Stimulated activated effector memory CD8-positive, alpha-beta T cell treated with anti-CD3 and anti-CD28 coated beads, Interleukin-12 subunit alpha, Interleukin-12 subunit beta, amount 100 ng/mL, for 72 hours (primary cell): ENCODE measurements at regions not wholly inside any gene's neighbourhood (a gene's known extent, or its start where the extent isn't known, plus 50 kb on each side); places are given as distances from the start of the nearest gene placed in this dataset.

Source experiments
- ATAC-seq: fragments of 150-1000 bp; cut with Tn5 transposase; 2 replicates; pipeline ENCODE4 v1.10.0; 2021
- DNase-seq, 2 donors: peaks; one replicate each; pipeline ENCODE4 v3.0.0; 2021 to 2022; ENCODE audit warnings: low spot score in 2 of 2
- H3K27ac Mint-ChIP-seq: one replicate; pipeline ENCODE4 v1.8.0; 2022; ENCODE audit warnings: mild to moderate bottlenecking, mixed read lengths
- H3K36me3 Mint-ChIP-seq: one replicate; pipeline ENCODE4 v1.8.0; 2022; ENCODE audit warnings: mild to moderate bottlenecking, mixed read lengths
- H3K4me1 Mint-ChIP-seq: one replicate; pipeline ENCODE4 v1.8.0; 2022; ENCODE audit warnings: mixed read lengths
- H3K4me3 Mint-ChIP-seq: one replicate; pipeline ENCODE4 v1.8.0; 2022; ENCODE audit warnings: mild to moderate bottlenecking, mixed read lengths
- H3K9me3 Mint-ChIP-seq: one replicate; pipeline ENCODE4 v1.8.0; 2022; ENCODE audit warnings: mixed read lengths

GRCh38 chr10:37703114-37703513, 154.3 kb downstream of the ZNF248 start:
- Mint-ChIP-seq H3K27ac (no peak overlapping the region), H3K9me3 (peaks cover 10% of the 10 kb centered on the region), H3K4me3 (no peak overlapping the region), H3K4me1 (no peaks in the 10 kb centered on the region), H3K36me3 (peaks cover 6% of the 10 kb centered on the region)
- no peak for ATAC-seq
- DNase-seq = no peak

DNA sequence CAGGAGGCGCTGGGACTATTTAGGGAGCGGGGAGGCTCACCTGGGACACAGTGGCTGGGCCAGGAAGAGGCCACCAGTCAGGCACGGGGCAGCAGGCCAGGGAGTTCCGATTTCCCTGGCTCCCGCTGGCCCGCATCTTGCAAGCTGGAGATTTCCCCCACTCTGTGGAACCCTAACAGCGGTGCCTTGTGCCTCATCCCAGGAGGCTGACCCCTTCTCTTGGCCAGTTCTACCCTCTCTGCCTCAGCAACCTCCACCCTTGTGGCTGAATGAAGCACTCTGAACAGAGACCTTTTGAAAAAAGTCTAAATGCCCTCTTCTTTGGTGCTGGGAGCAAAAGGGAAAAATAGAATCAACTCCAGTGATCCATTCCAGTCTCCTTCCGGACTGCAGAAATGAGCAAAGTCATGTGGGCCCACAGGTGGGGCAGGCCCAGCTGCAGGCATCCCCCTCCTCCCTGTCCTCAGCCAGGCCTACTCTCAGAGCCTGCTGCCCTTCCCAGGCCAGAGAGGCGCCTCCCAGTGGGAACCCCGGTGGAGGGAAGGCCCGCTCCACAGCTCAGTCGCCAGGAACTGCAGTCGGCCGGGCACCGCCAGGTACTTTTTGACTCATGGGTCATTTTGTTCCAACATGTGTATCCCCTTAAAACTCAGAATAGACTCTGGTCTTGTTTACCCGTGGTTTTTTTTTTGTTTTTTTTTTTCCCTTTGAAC, 155.5 kb downstream of the ZNF248 start:
- DNase-seq (no peak), ATAC-seq (peak; percentile 14)
- Mint-ChIP-seq H3K4me1 (no peaks in the 10 kb centered on the region), H3K4me3 (no peak overlapping the region), H3K9me3 (peaks cover 10% of the 10 kb centered on the region), H3K27ac (no peak overlapping the region), H3K36me3 (peaks cover 6% of the 10 kb centered on the region)

GRCh38 chr10:37700886-37701780, 156.3 kb downstream of the ZNF248 start:
- H3K4me1 Mint-ChIP-seq = no peaks in the 10 kb centered on the region
- H3K27ac Mint-ChIP-seq = no peak overlapping the region
- H3K36me3 Mint-ChIP-seq = peaks cover 6% of the 10 kb centered on the region
- no peak overlapping the region for H3K4me3 Mint-ChIP-seq
- DNase-seq = no peak
- peak; percentile 15 for ATAC-seq
- peaks cover 6% of the 10 kb centered on the region for H3K9me3 Mint-ChIP-seq

GRCh38 chr10:37687581-37687980, 169.8 kb downstream of the ZNF248 start:
- ATAC-seq (no peak), DNase-seq (no peak)
- H3K27ac Mint-ChIP-seq = no peak overlapping the region
- no peak overlapping the region for H3K4me3 Mint-ChIP-seq
- H3K9me3 Mint-ChIP-seq = peaks cover 15% of the 10 kb centered on the region
- H3K36me3 Mint-ChIP-seq = no peaks in the 10 kb centered on the region
- no peaks in the 10 kb centered on the region for H3K4me1 Mint-ChIP-seq

GRCh38 chr10:37685741-37686683, 171.4 kb downstream of the ZNF248 start:
- no peak for ATAC-seq
- no peak overlapping the region for H3K27ac Mint-ChIP-seq
- H3K36me3 Mint-ChIP-seq = no peaks in the 10 kb centered on the region
- DNase-seq = no peak
- H3K9me3 Mint-ChIP-seq = peaks cover 15% of the 10 kb centered on the region
- no peaks in the 10 kb centered on the region for H3K4me1 Mint-ChIP-seq
- H3K4me3 Mint-ChIP-seq = no peak overlapping the region

- ATAC-seq = no peak
- DNase-seq = no peak
- Mint-ChIP-seq H3K4me3 (no peak overlapping the region), H3K9me3 (peaks cover 11% of the 10 kb centered on the region), H3K27ac (no peak overlapping the region), H3K36me3 (no peaks in the 10 kb centered on the region), H3K4me1 (no peaks in the 10 kb centered on the region)
These were observed 172.6 kb downstream of the ZNF248 start for GRCh38 chr10:37684765-37685164.

DNA sequence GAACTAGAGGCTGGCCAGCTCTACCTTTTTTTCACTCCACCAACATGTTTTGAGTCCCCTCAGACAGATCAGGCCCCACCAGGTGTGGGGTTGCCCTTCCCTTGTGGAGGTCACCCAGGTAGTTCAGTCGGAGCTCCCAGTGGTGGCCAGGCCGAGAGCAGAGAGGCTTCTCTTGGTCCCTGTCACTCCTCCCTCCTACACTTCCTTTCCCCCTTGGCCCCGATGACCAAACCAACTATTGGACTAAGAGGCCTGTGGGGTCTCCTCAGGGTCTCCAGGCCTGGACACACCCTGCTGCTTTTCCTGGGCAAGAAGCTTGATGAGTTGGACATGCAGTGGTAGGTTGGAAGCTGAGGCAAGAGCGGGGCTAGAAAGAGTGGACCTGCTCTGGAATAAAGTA, 174.8 kb downstream of the ZNF248 start:
- Mint-ChIP-seq H3K4me1 (no peaks in the 10 kb centered on the region), H3K4me3 (no peak overlapping the region), H3K27ac (no peak overlapping the region), H3K9me3 (peaks cover 19% of the 10 kb centered on the region), H3K36me3 (no peaks in the 10 kb centered on the region)
- no peak for DNase-seq
- ATAC-seq = no peak

GRCh38 chr10:37681617-37681999, 175.8 kb downstream of the ZNF248 start:
- no peaks in the 10 kb centered on the region for H3K4me1 Mint-ChIP-seq
- H3K27ac Mint-ChIP-seq = no peak overlapping the region
- ATAC-seq (no peak), DNase-seq (no peak)
- no peak overlapping the region for H3K4me3 Mint-ChIP-seq
- H3K9me3 Mint-ChIP-seq = peaks cover 15% of the 10 kb centered on the region
- no peaks in the 10 kb centered on the region for H3K36me3 Mint-ChIP-seq

GRCh38 chr10:37680716-37681616, 176.4 kb downstream of the ZNF248 start:
- Mint-ChIP-seq H3K36me3 (no peaks in the 10 kb centered on the region), H3K9me3 (peaks cover 11% of the 10 kb centered on the region), H3K4me1 (no peaks in the 10 kb centered on the region), H3K27ac (no peak overlapping the region), H3K4me3 (no peak overlapping the region)
- DNase-seq (no peak), ATAC-seq (no peak)

DNA sequence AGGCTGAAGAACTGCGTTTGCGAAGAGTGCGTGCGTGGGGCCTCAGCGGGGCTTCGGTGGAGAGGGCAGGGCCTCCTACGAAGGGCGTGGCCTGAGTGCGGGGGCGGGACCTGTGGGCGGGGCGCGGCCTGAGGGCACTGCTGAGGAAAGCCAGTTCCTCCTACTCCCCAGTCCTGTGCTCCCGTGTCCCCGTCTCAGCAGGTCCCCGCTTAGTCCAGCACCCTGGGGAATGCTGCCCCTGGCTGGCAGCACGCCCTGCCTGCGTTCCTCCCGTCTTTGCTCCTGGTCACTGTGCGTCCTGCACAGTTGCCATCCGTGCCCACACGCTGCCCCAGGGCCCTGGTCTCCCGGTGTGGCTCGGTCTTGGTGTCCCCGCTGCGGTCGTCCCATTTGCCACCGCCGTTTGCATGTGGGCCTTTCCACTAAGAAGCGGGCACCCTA, 177.1 kb downstream of the ZNF248 start:
- H3K4me3 Mint-ChIP-seq = no peak overlapping the region
- no peaks in the 10 kb centered on the region for H3K36me3 Mint-ChIP-seq
- DNase-seq (no peak), ATAC-seq (no peak)
- no peak overlapping the region for H3K27ac Mint-ChIP-seq
- no peaks in the 10 kb centered on the region for H3K4me1 Mint-ChIP-seq
- H3K9me3 Mint-ChIP-seq = peaks cover 11% of the 10 kb centered on the region

GRCh38 chr10:37679465-37679864, 177.9 kb downstream of the ZNF248 start:
- peaks cover 10% of the 10 kb centered on the region for H3K9me3 Mint-ChIP-seq
- no peak for ATAC-seq

DNA sequence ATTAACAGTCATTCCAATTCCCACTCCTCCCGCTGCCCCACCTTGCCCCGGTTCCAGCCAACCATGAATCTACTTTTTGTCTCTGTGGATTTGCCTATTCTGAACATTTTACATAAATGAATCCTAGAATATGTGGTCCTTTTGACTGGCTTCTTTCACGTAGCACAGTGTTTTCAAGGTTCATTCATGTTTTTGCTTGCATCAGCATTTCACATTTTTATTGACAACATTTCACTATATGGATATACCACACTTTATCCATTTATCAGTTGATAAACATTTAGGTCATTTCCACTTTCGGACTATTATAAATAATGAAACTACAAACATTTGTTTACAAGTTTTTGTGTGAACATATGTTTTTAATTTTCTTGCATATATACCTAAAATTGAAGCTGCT, 182.0 kb downstream of the ZNF248 start:
- H3K4me3 Mint-ChIP-seq = no peak overlapping the region
- H3K36me3 Mint-ChIP-seq = no peaks in the 10 kb centered on the region

More at GRCh38 chr10:37679465-37679864, 177.9 kb downstream of the ZNF248 start:
- Mint-ChIP-seq H3K36me3 (no peaks in the 10 kb centered on the region), H3K27ac (no peak overlapping the region), H3K4me1 (no peaks in the 10 kb centered on the region), H3K4me3 (no peak overlapping the region)
- no peak for DNase-seq

GRCh38 chr10:37671802-37672201, 185.6 kb downstream of the ZNF248 start:
- H3K36me3 Mint-ChIP-seq = no peaks in the 10 kb centered on the region
- no peak for DNase-seq
- H3K9me3 Mint-ChIP-seq = peaks cover 16% of the 10 kb centered on the region
- no peak for ATAC-seq
- H3K4me1 Mint-ChIP-seq = no peaks in the 10 kb centered on the region
- no peak overlapping the region for H3K4me3 Mint-ChIP-seq
- H3K27ac Mint-ChIP-seq = no peak overlapping the region

More for the DNA sequence above, 182.0 kb downstream of the ZNF248 start:
- Mint-ChIP-seq H3K4me1 (no peaks in the 10 kb centered on the region), H3K27ac (no peak overlapping the region), H3K9me3 (peaks cover 20% of the 10 kb centered on the region)
- ATAC-seq (no peak), DNase-seq (no peak)

DNA sequence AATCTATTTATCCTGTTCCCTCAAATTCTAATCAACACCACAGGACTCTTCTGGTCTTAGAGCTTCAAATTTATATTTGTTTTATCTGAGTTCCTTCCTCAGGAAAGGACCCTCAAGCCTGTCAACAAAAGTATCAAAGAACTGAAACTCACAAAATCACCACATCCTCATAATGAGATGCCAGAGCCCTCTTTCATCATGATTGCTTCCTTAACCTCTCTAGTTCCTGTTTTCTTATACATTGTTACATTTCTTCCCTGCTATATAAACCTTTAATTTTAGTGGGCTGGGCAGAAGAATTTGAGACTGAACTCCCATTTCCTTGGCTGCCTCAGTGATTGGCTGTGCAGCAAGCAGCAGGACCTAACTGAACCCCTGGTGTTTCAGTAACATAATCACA, 189.7 kb downstream of the ZNF248 start:
- no peak overlapping the region for H3K27ac Mint-ChIP-seq
- H3K36me3 Mint-ChIP-seq = no peaks in the 10 kb centered on the region
- no peak overlapping the region for H3K4me3 Mint-ChIP-seq
- ATAC-seq (no peak), DNase-seq (no peak)
- peaks cover 35% of the 10 kb centered on the region for H3K9me3 Mint-ChIP-seq
- H3K4me1 Mint-ChIP-seq = no peaks in the 10 kb centered on the region
